ENCODE measurements at regions not wholly inside any gene's neighbourhood (a gene's known extent, or its start where the extent isn't known, plus 50 kb on each side); places are given as distances from the start of the nearest gene placed in this dataset.

DNA sequence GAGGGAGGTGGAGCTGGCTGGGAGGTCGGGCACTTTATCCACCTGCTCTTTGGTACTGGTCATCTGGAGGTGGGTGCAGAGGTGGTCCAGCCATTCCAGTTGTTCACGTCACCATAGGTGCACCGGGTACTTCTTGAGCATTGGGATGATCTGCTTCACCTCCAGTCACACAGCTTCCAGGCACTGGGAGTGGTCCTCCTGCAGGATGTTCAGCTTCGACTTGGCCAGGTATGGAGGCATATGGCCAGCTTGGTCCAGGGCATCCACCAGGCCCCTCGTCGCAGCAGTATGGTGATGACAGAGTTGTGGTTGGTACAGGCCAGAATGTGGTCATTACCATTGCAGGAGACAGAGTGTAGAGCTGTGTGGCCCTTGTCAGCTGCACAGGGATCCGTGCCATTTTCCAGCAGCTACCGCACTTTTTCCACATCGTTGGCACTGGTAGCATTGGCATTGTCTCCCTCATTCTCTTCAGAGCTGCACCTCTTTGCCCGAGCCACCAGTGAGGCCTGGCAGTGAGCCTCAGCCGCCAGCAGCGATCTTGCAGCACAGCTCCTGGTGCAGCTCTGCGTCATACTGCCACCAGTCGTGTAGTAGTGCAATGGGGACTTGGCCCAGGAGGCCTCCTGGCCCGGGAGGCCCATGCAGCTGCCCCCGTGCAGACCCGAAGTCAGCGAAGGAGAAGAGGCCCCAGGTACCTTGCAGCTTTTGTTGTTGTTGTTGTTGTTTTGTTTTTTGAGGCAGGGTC, 150.9 kb downstream of the ZNF22 start:
- TF ChIP-seq POLR2A (IDR thresholded peaks at IDR 0.05; ENCODE audit: low read length) (no peak), GATA1 (IDR thresholded peaks at IDR 0.05; ENCODE audit: low read depth, low read length) (no peak)

Data from erythroblast (primary cell).